ENCODE measurements at regions not wholly inside any gene's neighbourhood (a gene's known extent, or its start where the extent isn't known, plus 50 kb on each side); places are given as distances from the start of the nearest gene placed in this dataset.

DNA sequence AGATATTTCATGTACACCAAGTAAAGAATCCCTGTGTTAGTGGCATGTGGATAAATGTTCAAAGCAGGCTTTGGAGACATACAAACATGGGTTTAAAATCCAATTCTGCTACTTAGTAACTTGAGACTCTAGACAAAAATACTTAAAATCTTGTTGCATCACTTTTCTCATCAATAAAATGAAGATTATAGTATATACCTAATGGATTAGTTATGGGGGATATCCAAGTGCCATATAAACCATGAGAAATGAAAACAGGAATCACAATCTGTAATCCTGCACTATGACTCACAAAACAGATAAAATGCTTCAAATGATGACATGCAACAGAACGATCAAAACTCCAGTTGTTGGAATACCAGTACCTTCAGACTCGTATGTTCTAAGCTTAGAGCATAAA, 496.0 kb upstream of the RGMA start:
- Mint-ChIP-seq H3K36me3 (ENCODE audit: low read depth) (no peaks in the 10 kb centered on the region), H3K4me3 (no peak overlapping the region), H3K27me3 (peaks cover 1% of the 10 kb centered on the region), H3K9me3 (no peaks in the 10 kb centered on the region), H3K4me1 (ENCODE audit: low read depth) (no peaks in the 10 kb centered on the region), H3K27ac (no peak overlapping the region)
- ATAC-seq (no peak), DNase-seq (no peak)
- POLR2A ChIA-PET: no interaction called here
- CTCF ChIA-PET: no interaction called here
- intact Hi-C loops (cut with micrococcal nuclease): no loop called here
- TF ChIP-seq, protein P1, sequence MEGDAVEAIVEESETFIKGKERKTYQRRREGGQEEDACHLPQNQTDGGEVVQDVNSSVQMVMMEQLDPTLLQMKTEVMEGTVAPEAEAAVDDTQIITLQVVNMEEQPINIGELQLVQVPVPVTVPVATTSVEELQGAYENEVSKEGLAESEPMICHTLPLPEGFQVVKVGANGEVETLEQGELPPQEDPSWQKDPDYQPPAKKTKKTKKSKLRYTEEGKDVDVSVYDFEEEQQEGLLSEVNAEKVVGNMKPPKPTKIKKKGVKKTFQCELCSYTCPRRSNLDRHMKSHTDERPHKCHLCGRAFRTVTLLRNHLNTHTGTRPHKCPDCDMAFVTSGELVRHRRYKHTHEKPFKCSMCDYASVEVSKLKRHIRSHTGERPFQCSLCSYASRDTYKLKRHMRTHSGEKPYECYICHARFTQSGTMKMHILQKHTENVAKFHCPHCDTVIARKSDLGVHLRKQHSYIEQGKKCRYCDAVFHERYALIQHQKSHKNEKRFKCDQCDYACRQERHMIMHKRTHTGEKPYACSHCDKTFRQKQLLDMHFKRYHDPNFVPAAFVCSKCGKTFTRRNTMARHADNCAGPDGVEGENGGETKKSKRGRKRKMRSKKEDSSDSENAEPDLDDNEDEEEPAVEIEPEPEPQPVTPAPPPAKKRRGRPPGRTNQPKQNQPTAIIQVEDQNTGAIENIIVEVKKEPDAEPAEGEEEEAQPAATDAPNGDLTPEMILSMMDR (IDR thresholded peaks at IDR 0.05): no peak

DNA sequence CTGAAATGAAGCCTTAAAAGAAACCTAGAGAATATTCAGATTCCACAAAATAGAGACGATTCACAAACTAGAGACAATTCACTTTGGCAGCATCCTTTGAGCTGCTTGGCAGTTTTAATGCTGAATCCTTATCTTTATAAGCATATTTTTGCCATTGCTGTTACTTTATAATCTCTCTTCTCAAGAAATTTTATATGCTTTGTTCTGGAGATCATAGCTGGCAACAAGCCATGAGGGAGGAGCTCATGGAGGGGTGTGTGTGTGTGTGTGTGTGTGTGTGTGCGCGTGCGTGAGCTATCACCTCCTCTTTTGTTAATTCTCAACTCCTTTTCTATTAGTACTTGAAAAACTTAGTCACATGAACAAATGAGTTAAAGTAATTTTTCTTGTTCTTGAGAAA, 495.0 kb upstream of the RGMA start:
- intact Hi-C loops (cut with micrococcal nuclease): no loop called here
- Mint-ChIP-seq H3K4me3 (no peak overlapping the region), H3K9me3 (peaks cover 4% of the 10 kb centered on the region)

DNA sequence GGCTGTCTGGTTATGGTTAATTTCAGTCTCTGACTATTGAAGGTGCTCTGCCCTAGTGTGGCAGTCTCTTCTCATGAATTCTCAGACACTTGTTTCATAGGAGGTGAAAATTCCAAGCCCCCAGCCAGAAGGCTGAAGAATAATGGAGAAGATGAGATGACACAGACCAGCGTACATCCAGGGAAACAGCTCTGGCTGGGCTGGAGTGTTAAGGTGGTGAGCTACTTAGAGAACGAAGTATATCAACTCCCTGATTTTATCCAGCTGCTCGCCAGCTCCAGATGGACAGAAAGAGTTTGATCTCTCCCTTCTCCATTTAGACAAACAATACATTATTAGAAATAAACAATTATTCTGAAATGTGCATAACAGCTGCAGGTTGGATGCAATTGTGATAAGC, 494.5 kb upstream of the RGMA start:
- intact Hi-C loops (cut with micrococcal nuclease): no loop called here
- Mint-ChIP-seq H3K4me1 (ENCODE audit: low read depth) (no peaks in the 10 kb centered on the region), H3K36me3 (ENCODE audit: low read depth) (no peaks in the 10 kb centered on the region), H3K4me3 (no peak overlapping the region), H3K9me3 (peaks cover 4% of the 10 kb centered on the region), H3K27me3 (peaks cover 1% of the 10 kb centered on the region), H3K27ac (no peak overlapping the region)
- ATAC-seq (no peak), DNase-seq (no peak)
- ChIA-PET CTCF (no interaction called here), POLR2A (no interaction called here)
- TF ChIP-seq, protein P1 (IDR thresholded peaks at IDR 0.05): no peak

More for the DNA sequence above, 495.0 kb upstream of the RGMA start:
- DNase-seq (no peak), ATAC-seq (no peak)
- ChIA-PET POLR2A (no interaction called here), CTCF (no interaction called here)
- no peaks in the 10 kb centered on the region for H3K4me1 Mint-ChIP-seq (ENCODE audit: low read depth)
- no peaks in the 10 kb centered on the region for H3K36me3 Mint-ChIP-seq (ENCODE audit: low read depth)
- TF ChIP-seq, protein P1 (IDR thresholded peaks at IDR 0.05): no peak
- peaks cover 1% of the 10 kb centered on the region for H3K27me3 Mint-ChIP-seq
- no peak overlapping the region for H3K27ac Mint-ChIP-seq

DNA sequence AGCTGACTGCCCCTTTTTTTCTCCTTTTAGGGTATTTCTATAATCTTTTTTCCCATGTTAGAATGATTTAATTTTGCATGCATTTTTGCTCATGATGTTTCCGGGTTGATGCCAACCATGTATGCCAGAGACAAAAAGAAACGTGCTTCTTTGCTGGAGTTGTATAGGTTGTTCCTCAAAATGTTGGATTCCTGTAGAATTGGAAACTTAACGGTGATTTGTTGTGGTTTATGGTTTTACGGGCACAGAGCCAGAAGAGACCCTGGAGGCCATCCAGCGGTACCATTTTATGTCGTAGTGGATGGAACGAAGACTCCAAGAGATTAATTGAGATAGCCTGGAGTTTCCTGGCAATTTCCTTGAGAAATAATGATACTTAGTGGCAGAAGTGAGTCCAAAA, 481.5 kb upstream of the RGMA start:
- intact Hi-C loops (cut with micrococcal nuclease): no loop called here
- CTCF ChIA-PET: no interaction called here
- TF ChIP-seq, protein P1 (IDR thresholded peaks at IDR 0.05): no peak
- no peak overlapping the region for H3K27ac Mint-ChIP-seq
- DNase-seq: no peak
- no peaks in the 10 kb centered on the region for H3K36me3 Mint-ChIP-seq (ENCODE audit: low read depth)
- POLR2A ChIA-PET: no interaction called here
- H3K9me3 Mint-ChIP-seq: no peaks in the 10 kb centered on the region
- H3K4me1 Mint-ChIP-seq (ENCODE audit: low read depth): no peaks in the 10 kb centered on the region
- ATAC-seq: no peak
- no peak overlapping the region for H3K4me3 Mint-ChIP-seq
- H3K27me3 Mint-ChIP-seq: peaks cover 2% of the 10 kb centered on the region

DNA sequence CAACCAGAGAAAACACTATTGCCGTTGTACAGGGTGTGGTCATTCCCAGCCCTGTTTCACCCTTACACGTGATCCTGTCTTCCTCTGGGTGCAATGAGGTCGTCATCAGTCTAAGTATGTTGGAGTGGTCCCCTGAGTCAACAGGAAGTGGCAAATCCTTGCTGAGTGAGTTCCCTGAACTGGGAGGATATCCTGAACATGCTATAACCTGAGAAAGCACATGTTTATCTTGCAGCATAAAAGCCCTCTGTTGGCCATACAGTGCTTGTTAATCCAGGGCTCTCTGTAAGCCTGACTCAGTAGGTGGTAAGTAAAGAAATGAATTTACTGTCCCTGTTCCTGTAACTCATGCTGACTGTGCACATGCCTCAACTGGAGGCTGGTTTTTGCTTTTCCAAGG, 477.8 kb upstream of the RGMA start:
- H3K4me1 Mint-ChIP-seq (ENCODE audit: low read depth): no peaks in the 10 kb centered on the region
- TF ChIP-seq, protein P1 (IDR thresholded peaks at IDR 0.05): no peak
- ATAC-seq (no peak), DNase-seq (no peak)
- H3K36me3 Mint-ChIP-seq (ENCODE audit: low read depth): no peaks in the 10 kb centered on the region
- no peaks in the 10 kb centered on the region for H3K9me3 Mint-ChIP-seq
- peaks cover 2% of the 10 kb centered on the region for H3K27me3 Mint-ChIP-seq
- no peak overlapping the region for H3K4me3 Mint-ChIP-seq
- CTCF ChIA-PET: no interaction called here
- POLR2A ChIA-PET: no interaction called here
- intact Hi-C loops (cut with micrococcal nuclease): no loop called here
- no peak overlapping the region for H3K27ac Mint-ChIP-seq
